Dedifferentiated amniotic fluid mesenchymal stem cell (primary cell): ENCODE measurements at regions not wholly inside any gene's neighbourhood (a gene's known extent, or its start where the extent isn't known, plus 50 kb on each side); places are given as distances from the start of the nearest gene placed in this dataset.

Experiments
- DNase-seq: peaks from one replicate; pipeline ENCODE4 v3.0.0-alpha.2; 2016; ENCODE audit errors: extremely low spot score

- DNase-seq, result no peak
Measured at GRCh38 chr11:90851196-90851595, 628.3 kb upstream of the CHORDC1 start.

- DNase-seq, result no peak
Measured at GRCh38 chr11:90849312-90849711, 626.5 kb upstream of the CHORDC1 start.

GRCh38 chr11:90847268-90847886 lies 624.5 kb upstream of the CHORDC1 start:
- no peak for DNase-seq

- DNase-seq, result no peak
Measured at GRCh38 chr11:90846628-90847027, 623.8 kb upstream of the CHORDC1 start.

GRCh38 chr11:90845799-90846198 lies 623.0 kb upstream of the CHORDC1 start:
- DNase-seq, result no peak

GRCh38 chr11:90845126-90845525 lies 622.3 kb upstream of the CHORDC1 start:
- no peak for DNase-seq

- no peak for DNase-seq
Measured at GRCh38 chr11:90844041-90844440, 621.2 kb upstream of the CHORDC1 start.

GRCh38 chr11:90842681-90843080 lies 619.8 kb upstream of the CHORDC1 start:
- DNase-seq, result no peak

- DNase-seq, result no peak
Measured at GRCh38 chr11:90840071-90840470, 617.2 kb upstream of the CHORDC1 start.

- no peak for DNase-seq
Measured at GRCh38 chr11:90836031-90836430, 613.2 kb upstream of the CHORDC1 start.

GRCh38 chr11:90823446-90823845 lies 600.6 kb upstream of the CHORDC1 start:
- no peak for DNase-seq

GRCh38 chr11:90822996-90823395 lies 600.1 kb upstream of the CHORDC1 start:
- DNase-seq, result no peak

- no peak for DNase-seq
Measured at GRCh38 chr11:90818196-90818745, 595.4 kb upstream of the CHORDC1 start.

GRCh38 chr11:90809581-90809980 lies 586.7 kb upstream of the CHORDC1 start:
- no peak for DNase-seq

GRCh38 chr11:90805172-90805571 lies 582.3 kb upstream of the CHORDC1 start:
- DNase-seq, result no peak

GRCh38 chr11:90803831-90804230 lies 581.0 kb upstream of the CHORDC1 start:
- no peak for DNase-seq

GRCh38 chr11:90803366-90803765 lies 580.5 kb upstream of the CHORDC1 start:
- DNase-seq, result no peak

- no peak for DNase-seq
Measured at GRCh38 chr11:90798769-90799168, 575.9 kb upstream of the CHORDC1 start.

- no peak for DNase-seq
Measured at GRCh38 chr11:90795746-90796145, 572.9 kb upstream of the CHORDC1 start.

- DNase-seq, result no peak
Measured at GRCh38 chr11:90788961-90789360, 566.1 kb upstream of the CHORDC1 start.

- no peak for DNase-seq
Measured at GRCh38 chr11:90784241-90784814, 561.5 kb upstream of the CHORDC1 start.

GRCh38 chr11:90783111-90783510 lies 560.3 kb upstream of the CHORDC1 start:
- no peak for DNase-seq

GRCh38 chr11:90779098-90779497 lies 556.2 kb upstream of the CHORDC1 start:
- DNase-seq, result no peak
